Immature natural killer cell (primary cell): ENCODE measurements at regions not wholly inside any gene's neighbourhood (a gene's known extent, or its start where the extent isn't known, plus 50 kb on each side); places are given as distances from the start of the nearest gene placed in this dataset.
"Not testable (repeated sequence)": the region's sequence is repeated elsewhere in the genome, so short reads cannot be mapped to it uniquely, and the experiment has no call there.

Experiments used
- DNase-seq, 3 donors: peaks; one replicate each; pipeline ENCODE4 v3.0.0; 2022; ENCODE audit warnings: mixed read lengths in 1 of 3
- H3K27ac Mint-ChIP-seq, 6 donors: one replicate each; pipeline ENCODE4 v1.8.0; 2020; ENCODE audit warnings: mixed read lengths in 6 of 6, mild to moderate bottlenecking in 5 of 6, inconsistent platforms in 4 of 6, moderate library complexity in 3 of 6
- H3K27me3 Mint-ChIP-seq, 3 donors: one replicate each; pipeline ENCODE4 v1.8.0; 2020 to 2021; ENCODE audit warnings: low read depth in 3 of 3, mild to moderate bottlenecking in 3 of 3, mixed read lengths in 3 of 3, moderate library complexity in 3 of 3, inconsistent platforms in 1 of 3
- H3K36me3 Mint-ChIP-seq, 3 donors: one replicate each; pipeline ENCODE4 v1.8.0; 2020; ENCODE audit warnings: mixed read lengths in 3 of 3, inconsistent platforms in 2 of 3, mild to moderate bottlenecking in 2 of 3
- H3K4me1 Mint-ChIP-seq, 2 donors: one replicate each; pipeline ENCODE4 v1.8.0; 2020; ENCODE audit warnings: inconsistent platforms in 2 of 2, mild to moderate bottlenecking in 2 of 2, mixed read lengths in 2 of 2, moderate library complexity in 1 of 2
- H3K4me3 Mint-ChIP-seq, 5 donors: one replicate each; pipeline ENCODE4 v1.8.0; 2020; ENCODE audit warnings: mild to moderate bottlenecking in 5 of 5, mixed read lengths in 5 of 5, inconsistent platforms in 3 of 5, moderate library complexity in 3 of 5
- H3K9me3 Mint-ChIP-seq, 6 donors: one replicate each; pipeline ENCODE4 v1.8.0; 2020; ENCODE audit warnings: mild to moderate bottlenecking in 6 of 6, mixed read lengths in 6 of 6, inconsistent platforms in 4 of 6, moderate library complexity in 3 of 6

DNA sequence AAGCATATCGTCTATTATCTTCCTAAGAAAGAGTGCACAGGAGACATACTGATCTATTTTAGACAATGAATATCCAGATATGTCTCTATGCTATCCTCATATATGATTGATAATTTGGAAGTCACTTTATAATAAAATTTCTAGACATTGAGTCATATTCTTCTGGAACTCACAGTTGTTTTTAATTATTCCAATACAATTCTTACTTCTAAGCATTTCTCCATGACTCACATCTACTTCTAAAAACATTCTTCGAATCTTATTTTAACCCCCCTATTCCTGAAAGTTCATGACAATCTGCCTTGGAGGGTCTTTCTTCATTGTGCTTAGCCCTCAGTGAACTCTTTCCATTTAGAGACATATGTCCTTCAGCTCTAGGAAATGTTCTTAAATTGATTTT lies 368.1 kb downstream of the MDFIC start:
- H3K27ac Mint-ChIP-seq = no peak overlapping the region
- peaks cover 0 to 7% (median 4%) of the 10 kb centered on the region in 3 donors for H3K27me3 Mint-ChIP-seq
- DNase-seq = no peak
- H3K9me3 Mint-ChIP-seq = peaks cover 0 to 2% (median 0%) of the 10 kb centered on the region in 6 donors
- H3K4me3 Mint-ChIP-seq = no peak overlapping the region
- H3K4me1 Mint-ChIP-seq = no peaks in the 10 kb centered on the region
- no peaks in the 10 kb centered on the region for H3K36me3 Mint-ChIP-seq

DNA sequence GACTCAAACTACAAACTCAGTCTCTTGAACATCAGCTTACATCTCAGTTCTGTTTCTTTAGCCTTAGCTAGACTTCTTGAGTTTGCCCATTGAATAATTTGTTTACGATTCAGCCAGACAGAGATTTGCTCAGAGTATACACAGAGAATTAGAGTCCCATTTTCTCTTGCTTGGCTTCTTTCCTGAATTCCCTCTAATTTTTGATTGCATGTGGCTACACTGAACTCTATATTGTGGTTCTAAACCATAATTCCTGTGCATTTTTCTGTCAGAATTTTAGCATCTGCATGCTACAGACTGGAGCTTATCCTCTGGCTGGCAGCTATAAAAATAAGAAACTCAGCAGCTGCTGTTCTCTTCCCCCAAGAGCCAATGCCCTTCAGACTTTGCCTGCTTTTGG lies 354.9 kb downstream of the MDFIC start:
- no peak for DNase-seq
- Mint-ChIP-seq H3K27me3 (peaks cover 1 to 8% (median 3%) of the 10 kb centered on the region in 3 donors), H3K36me3 (no peaks in the 10 kb centered on the region), H3K4me3 (no peak overlapping the region), H3K27ac (no peak overlapping the region), H3K4me1 (no peaks in the 10 kb centered on the region), H3K9me3 (peaks cover 0 to 6% (median 0%) of the 10 kb centered on the region in 6 donors)

- not testable (repeated sequence) for H3K36me3 Mint-ChIP-seq, H3K4me1 Mint-ChIP-seq, H3K27me3 Mint-ChIP-seq, DNase-seq, H3K4me3 Mint-ChIP-seq, H3K9me3 Mint-ChIP-seq, H3K27ac Mint-ChIP-seq
Measured at GRCh38 chr7:115273855-115274254, 352.0 kb downstream of the MDFIC start.

- DNase-seq = no peak
- no peak overlapping the region for H3K27ac Mint-ChIP-seq
- H3K4me3 Mint-ChIP-seq = no peak overlapping the region
- H3K27me3 Mint-ChIP-seq = peaks cover 0 to 2% (median 1%) of the 10 kb centered on the region in 3 donors
- no peaks in the 10 kb centered on the region for H3K4me1 Mint-ChIP-seq
- H3K36me3 Mint-ChIP-seq = no peaks in the 10 kb centered on the region
- H3K9me3 Mint-ChIP-seq = no peaks in the 10 kb centered on the region
Measured at GRCh38 chr7:115273139-115273772, 351.4 kb downstream of the MDFIC start.

DNA sequence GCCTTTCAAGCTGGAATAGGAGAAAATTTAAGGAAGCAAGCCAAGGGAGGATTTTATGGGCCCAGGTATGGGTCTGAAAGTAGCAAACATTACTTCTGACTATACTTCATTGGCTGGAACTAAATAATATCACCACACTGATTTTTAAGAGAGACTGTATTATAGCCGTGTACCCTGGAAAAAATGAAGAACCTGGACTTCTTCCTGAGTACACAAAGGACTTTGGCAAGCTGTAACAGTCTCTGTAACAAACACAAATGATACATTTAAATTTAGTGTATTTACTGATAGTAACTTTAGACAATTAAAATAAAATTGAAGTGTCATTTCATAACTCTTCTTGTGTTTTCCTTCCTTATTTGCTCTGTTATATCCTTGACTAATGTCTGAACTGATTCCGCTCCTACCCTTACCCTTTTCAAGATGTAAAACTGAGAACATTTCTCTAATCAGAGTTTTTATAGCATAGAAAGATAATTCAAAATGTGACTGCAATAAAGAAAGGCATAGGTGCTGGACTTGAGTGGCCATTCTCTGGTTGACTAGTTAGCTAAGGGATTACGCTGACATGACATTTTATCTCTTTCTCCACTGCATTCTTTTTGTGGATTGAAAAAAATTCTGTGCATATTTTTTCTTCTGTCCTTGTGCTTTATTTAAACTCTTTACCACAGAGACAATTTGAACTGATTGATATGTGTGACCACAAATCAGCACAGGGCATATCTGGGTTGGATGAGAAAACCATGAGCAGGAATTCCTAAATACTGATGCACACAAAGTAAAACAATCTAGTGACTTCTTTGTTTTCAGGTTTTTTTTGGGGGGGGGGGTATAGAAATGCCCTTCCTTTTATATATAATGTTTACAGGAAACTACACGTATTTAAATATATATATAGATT lies 349.7 kb downstream of the MDFIC start:
- Mint-ChIP-seq H3K27me3 (peaks cover 0 to 7% (median 1%) of the 10 kb centered on the region in 3 donors), H3K4me3 (no peak overlapping the region), H3K36me3 (no peaks in the 10 kb centered on the region), H3K4me1 (no peaks in the 10 kb centered on the region), H3K9me3 (peaks cover 0 to 3% (median 0%) of the 10 kb centered on the region in 6 donors), H3K27ac (no peak overlapping the region)
- DNase-seq = no peak

DNA sequence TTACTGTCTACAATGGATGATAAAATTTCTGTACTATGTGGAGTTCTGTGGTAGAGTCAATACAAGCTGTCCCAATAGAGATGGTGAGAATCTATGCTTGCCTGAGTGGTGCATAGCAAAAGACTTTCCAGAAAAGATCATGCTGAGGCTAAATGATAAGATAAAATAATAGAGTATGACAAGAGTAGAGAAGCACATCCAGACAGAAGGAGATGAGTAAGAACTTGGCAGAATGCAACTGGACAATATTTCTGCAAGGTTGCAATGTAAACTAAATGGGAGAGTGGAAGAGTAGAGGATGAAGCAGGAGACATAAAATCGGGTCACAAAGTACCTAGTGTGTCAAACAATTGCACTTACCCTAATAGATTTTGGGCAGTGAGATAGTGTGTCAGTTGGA lies 347.6 kb downstream of the MDFIC start:
- Mint-ChIP-seq H3K36me3 (no peaks in the 10 kb centered on the region), H3K27ac (no peak overlapping the region), H3K9me3 (peaks cover 0 to 7% (median 2%) of the 10 kb centered on the region in 6 donors), H3K27me3 (peaks cover 1 to 9% (median 4%) of the 10 kb centered on the region in 3 donors), H3K4me3 (no peak overlapping the region), H3K4me1 (no peaks in the 10 kb centered on the region)
- DNase-seq = no peak

- DNase-seq = no peak
- peaks cover 0 to 8% (median 3%) of the 10 kb centered on the region in 6 donors for H3K9me3 Mint-ChIP-seq
- no peaks in the 10 kb centered on the region for H3K4me1 Mint-ChIP-seq
- H3K36me3 Mint-ChIP-seq = no peaks in the 10 kb centered on the region
- no peak overlapping the region for H3K27ac Mint-ChIP-seq
- peaks cover 1 to 7% (median 4%) of the 10 kb centered on the region in 3 donors for H3K27me3 Mint-ChIP-seq
- no peak overlapping the region for H3K4me3 Mint-ChIP-seq
Measured at GRCh38 chr7:115267503-115267902, 345.6 kb downstream of the MDFIC start.

DNA sequence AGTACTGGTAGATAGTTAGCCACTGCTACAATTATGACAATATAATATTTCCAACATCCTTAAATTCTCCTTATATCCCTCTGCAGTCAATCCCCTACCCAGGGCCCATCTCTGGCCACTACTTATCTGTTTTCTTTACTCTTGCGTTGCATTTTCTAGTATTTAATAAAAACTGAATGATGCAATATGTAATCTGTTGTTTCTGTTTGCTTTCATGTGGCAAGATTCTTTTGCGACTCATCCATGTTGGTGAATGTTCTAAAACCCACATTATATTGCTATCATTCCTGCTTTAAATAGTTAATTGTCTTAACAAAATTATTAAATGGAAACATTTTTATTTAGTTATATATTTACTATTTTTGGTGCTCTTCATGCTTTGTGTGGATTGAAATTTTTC lies 338.5 kb downstream of the MDFIC start:
- H3K9me3 Mint-ChIP-seq = peaks cover 0 to 8% (median 1%) of the 10 kb centered on the region in 6 donors

GRCh38 chr7:115252461-115252860 lies 330.6 kb downstream of the MDFIC start:
- no peak overlapping the region for H3K4me3 Mint-ChIP-seq
- H3K27ac Mint-ChIP-seq = no peak overlapping the region
- no peak for DNase-seq
- H3K9me3 Mint-ChIP-seq = peaks cover 0 to 5% (median 0%) of the 10 kb centered on the region in 6 donors
- no peaks in the 10 kb centered on the region for H3K36me3 Mint-ChIP-seq
- H3K27me3 Mint-ChIP-seq = peaks cover 0 to 2% (median 0%) of the 10 kb centered on the region in 3 donors
- H3K4me1 Mint-ChIP-seq = no peaks in the 10 kb centered on the region

More for the DNA sequence above, 338.5 kb downstream of the MDFIC start:
- H3K27me3 Mint-ChIP-seq = peaks cover 0 to 2% (median 2%) of the 10 kb centered on the region in 3 donors
- no peak overlapping the region for H3K27ac Mint-ChIP-seq
- no peaks in the 10 kb centered on the region for H3K36me3 Mint-ChIP-seq
- no peak overlapping the region for H3K4me3 Mint-ChIP-seq
- H3K4me1 Mint-ChIP-seq = no peaks in the 10 kb centered on the region
- no peak for DNase-seq

- Mint-ChIP-seq H3K36me3 (no peaks in the 10 kb centered on the region), H3K27me3 (peaks cover 0 to 2% (median 2%) of the 10 kb centered on the region in 3 donors), H3K27ac (no peak overlapping the region), H3K4me1 (no peaks in the 10 kb centered on the region), H3K4me3 (no peak overlapping the region), H3K9me3 (peaks cover 0 to 12% (median 3%) of the 10 kb centered on the region in 6 donors)
- no peak for DNase-seq
Measured at GRCh38 chr7:115249080-115249479, 327.2 kb downstream of the MDFIC start.

- Mint-ChIP-seq H3K27ac (no peak overlapping the region), H3K4me3 (no peak overlapping the region), H3K36me3 (peaks cover 0 to 4% (median 0%) of the 10 kb centered on the region in 3 donors), H3K9me3 (peaks cover 0 to 17% (median 3%) of the 10 kb centered on the region in 6 donors), H3K27me3 (peaks cover 0 to 3% (median 2%) of the 10 kb centered on the region in 3 donors), H3K4me1 (no peaks in the 10 kb centered on the region)
- DNase-seq = no peak
Measured at GRCh38 chr7:115241151-115241550, 319.3 kb downstream of the MDFIC start.

GRCh38 chr7:115240242-115240641 lies 318.3 kb downstream of the MDFIC start:
- H3K27me3 Mint-ChIP-seq = peaks cover 0 to 3% (median 2%) of the 10 kb centered on the region in 3 donors
- H3K9me3 Mint-ChIP-seq = peaks cover 0 to 17% (median 5%) of the 10 kb centered on the region in 6 donors
- H3K27ac Mint-ChIP-seq = no peak overlapping the region
- H3K4me3 Mint-ChIP-seq = no peak overlapping the region
- H3K36me3 Mint-ChIP-seq = peaks cover 0 to 4% (median 0%) of the 10 kb centered on the region in 3 donors
- no peaks in the 10 kb centered on the region for H3K4me1 Mint-ChIP-seq
- no peak for DNase-seq

GRCh38 chr7:115235075-115235474 lies 313.2 kb downstream of the MDFIC start:
- Mint-ChIP-seq H3K9me3 (peaks cover 0 to 5% (median 0%) of the 10 kb centered on the region in 6 donors), H3K27ac (no peak overlapping the region), H3K4me3 (no peak overlapping the region), H3K36me3 (no peaks in the 10 kb centered on the region), H3K4me1 (no peaks in the 10 kb centered on the region), H3K27me3 (peaks cover 0 to 3% (median 0%) of the 10 kb centered on the region in 3 donors)
- no peak for DNase-seq

DNA sequence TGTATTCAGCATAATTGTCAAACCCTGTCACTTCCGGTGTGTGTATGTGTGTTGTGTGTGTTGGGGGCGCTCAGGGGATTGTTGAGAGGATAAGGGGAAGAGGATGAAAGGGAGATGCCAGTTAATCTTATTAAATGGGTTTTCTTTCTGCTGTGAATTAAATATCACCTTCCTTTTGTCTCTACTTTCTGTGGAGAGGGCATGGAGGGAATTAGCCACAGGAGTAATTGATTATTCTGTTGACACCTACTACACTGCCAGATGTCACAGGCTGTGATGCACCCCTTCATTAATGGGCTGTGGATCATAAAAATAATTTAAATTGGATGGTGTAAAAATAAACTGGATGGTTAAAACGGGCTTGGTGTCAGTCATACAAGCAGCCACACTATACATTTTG lies 311.9 kb downstream of the MDFIC start:
- peaks cover 0 to 7% (median 0%) of the 10 kb centered on the region in 3 donors for H3K27me3 Mint-ChIP-seq
- no peak overlapping the region for H3K27ac Mint-ChIP-seq
- no peak overlapping the region for H3K4me3 Mint-ChIP-seq
- H3K36me3 Mint-ChIP-seq = no peaks in the 10 kb centered on the region
- H3K9me3 Mint-ChIP-seq = peaks cover 0 to 5% (median 0%) of the 10 kb centered on the region in 6 donors
- no peak for DNase-seq
- H3K4me1 Mint-ChIP-seq = peaks cover 2 to 11% of the 10 kb centered on the region in 2 donors
